ENCODE measurements at regions not wholly inside any gene's neighbourhood (a gene's known extent, or its start where the extent isn't known, plus 50 kb on each side); places are given as distances from the start of the nearest gene placed in this dataset.

DNA sequence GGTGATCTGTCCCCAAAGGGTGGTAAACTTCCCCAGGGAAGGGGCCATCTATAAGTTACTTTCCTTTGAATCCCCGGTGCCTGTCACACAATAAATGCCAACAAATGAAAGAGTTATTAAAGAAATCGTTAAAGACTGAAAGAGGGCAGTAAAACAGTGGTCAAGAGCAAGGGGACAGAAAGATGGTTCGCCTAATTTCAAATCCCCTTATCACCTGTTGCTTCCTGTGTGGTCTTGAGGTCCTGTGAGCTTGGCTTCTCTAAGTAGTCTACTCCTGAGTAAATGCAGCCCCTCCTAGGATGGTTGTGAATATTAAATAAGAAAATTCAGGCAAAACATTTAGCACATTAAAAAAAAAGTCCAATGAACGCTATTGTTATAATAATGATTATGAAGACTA is 225.7 kb upstream of the ADAMTS9 start:
- H3K27ac ChIP-seq: no peak overlapping the region
- H3K4me1 ChIP-seq (ENCODE audit: low read depth): peaks cover 38% of the 10 kb centered on the region
- no peaks in the 10 kb centered on the region for H3K27me3 ChIP-seq
- H3K9me3 ChIP-seq (ENCODE audit: low read depth): no peaks in the 10 kb centered on the region
- H3K36me3 ChIP-seq: no peaks in the 10 kb centered on the region
- no peak overlapping the region for H3K4me3 ChIP-seq
- no peak for DNase-seq (ENCODE audit: low read depth in 1 of 2, low spot score in 1 of 2)
- TF ChIP-seq, protein P1, sequence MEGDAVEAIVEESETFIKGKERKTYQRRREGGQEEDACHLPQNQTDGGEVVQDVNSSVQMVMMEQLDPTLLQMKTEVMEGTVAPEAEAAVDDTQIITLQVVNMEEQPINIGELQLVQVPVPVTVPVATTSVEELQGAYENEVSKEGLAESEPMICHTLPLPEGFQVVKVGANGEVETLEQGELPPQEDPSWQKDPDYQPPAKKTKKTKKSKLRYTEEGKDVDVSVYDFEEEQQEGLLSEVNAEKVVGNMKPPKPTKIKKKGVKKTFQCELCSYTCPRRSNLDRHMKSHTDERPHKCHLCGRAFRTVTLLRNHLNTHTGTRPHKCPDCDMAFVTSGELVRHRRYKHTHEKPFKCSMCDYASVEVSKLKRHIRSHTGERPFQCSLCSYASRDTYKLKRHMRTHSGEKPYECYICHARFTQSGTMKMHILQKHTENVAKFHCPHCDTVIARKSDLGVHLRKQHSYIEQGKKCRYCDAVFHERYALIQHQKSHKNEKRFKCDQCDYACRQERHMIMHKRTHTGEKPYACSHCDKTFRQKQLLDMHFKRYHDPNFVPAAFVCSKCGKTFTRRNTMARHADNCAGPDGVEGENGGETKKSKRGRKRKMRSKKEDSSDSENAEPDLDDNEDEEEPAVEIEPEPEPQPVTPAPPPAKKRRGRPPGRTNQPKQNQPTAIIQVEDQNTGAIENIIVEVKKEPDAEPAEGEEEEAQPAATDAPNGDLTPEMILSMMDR (IDR thresholded peaks at IDR 0.05; ENCODE audit: low read depth, low read length): no peak

GRCh38 chr3:64911138-64911537 is 223.3 kb upstream of the ADAMTS9 start:
- H3K36me3 ChIP-seq: no peaks in the 10 kb centered on the region
- peak overlapping the region; percentile 92 for H3K27ac ChIP-seq
- DNase-seq (ENCODE audit: low read depth in 1 of 2, low spot score in 1 of 2): no peak
- no peaks in the 10 kb centered on the region for H3K9me3 ChIP-seq (ENCODE audit: low read depth)
- no peaks in the 10 kb centered on the region for H3K27me3 ChIP-seq
- no peak overlapping the region for H3K4me3 ChIP-seq
- peaks cover 18% of the 10 kb centered on the region for H3K4me1 ChIP-seq (ENCODE audit: low read depth)
- TF ChIP-seq, protein P1 (IDR thresholded peaks at IDR 0.05; ENCODE audit: low read depth, low read length): no peak

DNA sequence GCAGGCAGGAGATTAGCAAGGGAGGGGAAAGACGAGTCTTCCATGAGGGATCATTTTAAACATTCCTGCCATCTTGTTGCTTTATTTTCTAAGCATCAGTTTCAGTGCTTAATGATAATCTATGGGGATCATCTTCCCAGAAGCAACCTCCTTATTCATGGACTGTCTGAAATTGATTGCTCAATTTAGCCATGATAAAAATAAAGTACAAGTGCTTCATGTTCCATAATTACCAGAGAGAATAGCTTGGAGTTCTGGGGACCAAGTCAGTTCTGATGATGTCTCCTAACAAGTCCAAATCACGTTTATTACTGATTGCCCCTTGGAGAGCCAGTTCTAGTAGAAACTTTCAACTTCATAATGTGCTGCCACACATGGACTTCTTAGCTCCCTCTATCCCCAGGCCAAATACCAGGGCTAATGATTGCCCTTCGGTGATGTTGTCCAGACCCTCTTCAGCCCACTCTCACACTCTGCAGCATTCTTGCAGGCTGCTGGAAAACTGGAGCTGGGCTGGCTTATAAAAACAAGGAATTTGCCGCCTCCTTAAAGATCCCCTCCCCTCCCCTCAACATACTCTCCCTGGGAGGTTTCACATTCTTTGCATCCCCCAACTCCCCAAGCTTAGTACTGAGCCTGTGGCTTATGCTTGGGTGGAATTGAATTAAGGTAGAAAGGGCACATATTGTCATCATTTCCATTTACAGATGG is 222.1 kb upstream of the ADAMTS9 start:
- TF ChIP-seq, protein P1 (IDR thresholded peaks at IDR 0.05; ENCODE audit: low read depth, low read length): no peak
- DNase-seq (ENCODE audit: low read depth in 1 of 2, low spot score in 1 of 2): peak in 1 of 2 donors; percentile 87

GRCh38 chr3:64909011-64909410 is 221.2 kb upstream of the ADAMTS9 start:
- TF ChIP-seq, protein P1 (IDR thresholded peaks at IDR 0.05; ENCODE audit: low read depth, low read length): no peak
- DNase-seq (ENCODE audit: low read depth in 1 of 2, low spot score in 1 of 2): no peak
- no peak overlapping the region for H3K4me3 ChIP-seq
- no peaks in the 10 kb centered on the region for H3K36me3 ChIP-seq
- H3K27me3 ChIP-seq: no peaks in the 10 kb centered on the region
- peaks cover 35% of the 10 kb centered on the region for H3K4me1 ChIP-seq (ENCODE audit: low read depth)
- no peaks in the 10 kb centered on the region for H3K9me3 ChIP-seq (ENCODE audit: low read depth)
- peak overlapping the region; percentile 92 for H3K27ac ChIP-seq

More for the DNA sequence above, 222.1 kb upstream of the ADAMTS9 start:
- peak overlapping the region; percentile 92 for H3K27ac ChIP-seq
- H3K27me3 ChIP-seq: no peaks in the 10 kb centered on the region
- H3K4me3 ChIP-seq: no peak overlapping the region
- no peaks in the 10 kb centered on the region for H3K36me3 ChIP-seq
- H3K9me3 ChIP-seq (ENCODE audit: low read depth): no peaks in the 10 kb centered on the region
- peaks cover 31% of the 10 kb centered on the region for H3K4me1 ChIP-seq (ENCODE audit: low read depth)

DNA sequence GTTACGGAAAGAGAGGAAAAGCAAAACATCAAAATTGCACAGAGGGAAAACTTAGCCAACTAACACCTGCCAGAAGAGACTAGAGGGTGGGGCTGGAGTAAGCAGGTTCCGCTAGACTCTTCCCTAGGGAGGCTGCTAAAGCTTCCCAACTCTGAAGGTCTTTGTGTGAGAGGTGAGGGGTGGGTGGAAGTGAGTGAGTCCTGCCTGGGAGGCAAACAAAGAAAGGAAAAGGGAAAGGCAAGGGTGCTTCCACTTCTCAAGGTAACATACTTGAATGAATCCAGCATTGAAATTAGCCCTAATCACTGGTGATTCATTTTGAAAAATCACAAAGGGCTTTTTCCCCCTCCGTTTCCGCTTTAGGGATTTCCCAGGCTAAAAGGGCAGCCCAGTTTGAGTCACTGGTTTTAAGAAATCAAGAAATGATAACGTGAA is 220.5 kb upstream of the ADAMTS9 start:
- no peak overlapping the region for H3K4me3 ChIP-seq
- peak overlapping the region; percentile 99 for H3K27ac ChIP-seq
- TF ChIP-seq, protein P1 (IDR thresholded peaks at IDR 0.05; ENCODE audit: low read depth, low read length): no peak
- H3K36me3 ChIP-seq: no peaks in the 10 kb centered on the region
- H3K27me3 ChIP-seq: no peaks in the 10 kb centered on the region
- H3K9me3 ChIP-seq (ENCODE audit: low read depth): no peaks in the 10 kb centered on the region
- no peak for DNase-seq (ENCODE audit: low read depth in 1 of 2, low spot score in 1 of 2)
- H3K4me1 ChIP-seq (ENCODE audit: low read depth): peaks cover 43% of the 10 kb centered on the region
